HG03280 (cell line): ENCODE measurements at regions not wholly inside any gene's neighbourhood (a gene's known extent, or its start where the extent isn't known, plus 50 kb on each side); places are given as distances from the start of the nearest gene placed in this dataset.
"Not testable (repeated sequence)": the region's sequence is repeated elsewhere in the genome, so short reads cannot be mapped to it uniquely, and the experiment has no call there.

Experiments used
- ATAC-seq: cut with Tn5 transposase; IDR thresholded peaks from one replicate; pipeline ENCODE4 v1.9.1; 2021; ENCODE audit warnings: mild to moderate bottlenecking, moderate library complexity; ENCODE audit not compliant: unreplicated experiment

- ATAC-seq, result no peak
These were observed 599.6 kb upstream of the HS3ST1 start for GRCh38 chr4:12028258-12028657.

GRCh38 chr4:12022409-12022808, 593.7 kb upstream of the HS3ST1 start:
- ATAC-seq, result no peak

DNA sequence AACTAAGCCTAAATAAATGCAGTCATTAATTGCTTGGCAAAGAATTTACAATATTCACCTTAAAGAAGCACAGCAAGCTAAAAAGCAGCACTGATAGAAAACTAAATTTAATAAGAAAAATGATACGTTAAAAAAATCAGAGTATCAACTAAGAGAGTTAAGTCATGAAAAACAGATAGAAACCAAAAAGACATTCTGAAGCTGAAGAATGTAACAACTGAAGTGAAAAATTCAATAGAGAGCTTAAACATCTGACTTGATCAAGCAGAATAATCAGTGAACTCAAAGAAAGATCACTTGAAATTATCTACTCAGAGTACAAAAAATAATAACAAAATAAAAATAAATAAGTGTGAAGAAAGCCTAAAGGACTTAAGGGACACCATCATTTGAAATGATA, 588.0 kb upstream of the HS3ST1 start:
- no peak for ATAC-seq

GRCh38 chr4:12005471-12005870, 576.8 kb upstream of the HS3ST1 start:
- no peak for ATAC-seq

GRCh38 chr4:11996581-11996980, 567.9 kb upstream of the HS3ST1 start:
- not testable (repeated sequence) for ATAC-seq

DNA sequence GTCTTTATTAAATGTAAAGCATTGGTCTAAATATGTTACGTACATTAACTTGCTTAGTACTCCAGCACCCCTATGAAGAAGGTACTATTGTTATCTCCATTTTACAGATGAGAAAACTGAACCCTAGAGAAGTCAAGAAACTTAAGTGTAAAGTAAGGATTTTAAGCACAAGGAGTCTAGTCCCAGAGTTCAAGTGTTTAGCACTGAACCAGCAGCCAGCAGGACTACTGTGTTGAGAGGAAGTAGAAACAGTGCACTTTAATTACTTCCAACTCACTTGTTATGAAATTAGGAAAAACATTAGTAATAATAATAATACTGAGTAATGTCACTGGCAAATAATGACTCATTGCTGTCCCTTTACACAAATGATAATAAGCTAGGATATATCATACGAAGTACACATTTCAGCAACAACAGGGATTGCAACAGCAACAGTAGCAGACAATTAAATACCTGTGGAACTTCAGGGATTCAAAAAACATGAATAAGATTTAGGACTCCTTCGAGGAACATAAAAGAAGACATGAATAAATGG, 548.1 kb upstream of the HS3ST1 start:
- ATAC-seq, result no peak

- ATAC-seq, result no peak
These were observed 544.6 kb upstream of the HS3ST1 start for GRCh38 chr4:11973270-11973669.

- ATAC-seq, result no peak
These were observed 542.1 kb upstream of the HS3ST1 start for GRCh38 chr4:11970754-11971153.

DNA sequence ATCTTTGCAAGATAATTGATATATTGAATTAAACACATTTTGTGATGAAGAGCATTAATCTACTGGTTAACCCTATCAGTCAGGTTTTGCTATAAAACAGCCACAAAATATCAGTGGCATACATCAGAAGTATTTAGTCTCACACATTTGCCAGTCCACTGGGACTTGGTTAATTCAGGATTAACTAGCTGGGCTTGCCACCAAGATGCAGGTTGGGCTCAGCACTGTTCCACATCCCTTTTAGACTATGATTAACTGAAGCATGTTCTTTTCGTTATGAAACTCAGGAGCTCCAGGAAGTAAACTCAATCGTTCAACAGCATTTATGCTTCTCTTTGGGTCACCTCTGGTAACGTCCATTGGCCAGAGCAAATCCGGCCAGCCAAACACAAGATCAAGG, 538.1 kb upstream of the HS3ST1 start:
- no peak for ATAC-seq

GRCh38 chr4:11954093-11954492, 525.4 kb upstream of the HS3ST1 start:
- no peak for ATAC-seq

GRCh38 chr4:11949355-11949754, 520.7 kb upstream of the HS3ST1 start:
- ATAC-seq, result no peak

- not testable (repeated sequence) for ATAC-seq
These were observed 518.9 kb upstream of the HS3ST1 start for GRCh38 chr4:11947629-11948028.

GRCh38 chr4:11937941-11938340, 509.2 kb upstream of the HS3ST1 start:
- no peak for ATAC-seq

GRCh38 chr4:11931266-11931820, 502.6 kb upstream of the HS3ST1 start:
- no peak for ATAC-seq

- ATAC-seq, result no peak
These were observed 500.4 kb upstream of the HS3ST1 start for GRCh38 chr4:11929080-11929479.

DNA sequence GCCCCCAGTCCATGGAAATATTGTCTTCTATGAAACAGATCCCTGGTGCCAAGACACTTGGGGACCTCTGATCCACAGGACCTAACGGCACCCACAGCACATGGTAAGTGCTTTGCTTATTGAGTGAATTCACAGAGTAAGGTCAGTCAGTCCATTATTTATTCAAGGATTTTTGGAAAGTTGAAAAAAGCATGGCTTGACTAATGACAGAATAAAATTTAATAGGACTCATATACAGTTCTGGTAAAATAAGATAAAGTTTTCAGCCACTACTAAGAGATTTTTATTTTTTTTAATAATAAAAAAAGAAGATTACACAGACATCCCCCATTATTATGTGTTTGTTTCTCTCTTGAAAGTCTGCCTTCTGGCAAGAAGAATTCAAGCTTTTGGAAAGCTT, 490.6 kb upstream of the HS3ST1 start:
- ATAC-seq, result no peak

DNA sequence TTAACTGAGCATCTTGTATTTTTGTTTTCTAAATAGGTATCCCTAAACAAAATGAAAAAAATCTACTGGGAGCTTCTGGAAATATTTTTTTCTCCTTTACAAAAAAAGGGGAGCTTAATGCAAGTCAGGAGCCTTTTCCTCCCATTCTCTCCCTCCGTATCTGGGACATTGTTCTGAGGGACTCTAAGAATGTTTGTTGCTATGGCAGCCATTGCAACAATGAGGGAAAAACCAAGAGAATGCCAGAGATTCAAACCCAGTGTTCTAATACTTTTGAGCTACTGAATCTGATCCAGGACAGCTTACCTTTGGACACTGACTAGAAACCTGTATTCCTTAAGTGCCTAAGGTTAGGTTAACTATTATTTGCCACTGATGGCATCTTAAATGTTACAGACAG, 485.7 kb upstream of the HS3ST1 start:
- no peak for ATAC-seq

DNA sequence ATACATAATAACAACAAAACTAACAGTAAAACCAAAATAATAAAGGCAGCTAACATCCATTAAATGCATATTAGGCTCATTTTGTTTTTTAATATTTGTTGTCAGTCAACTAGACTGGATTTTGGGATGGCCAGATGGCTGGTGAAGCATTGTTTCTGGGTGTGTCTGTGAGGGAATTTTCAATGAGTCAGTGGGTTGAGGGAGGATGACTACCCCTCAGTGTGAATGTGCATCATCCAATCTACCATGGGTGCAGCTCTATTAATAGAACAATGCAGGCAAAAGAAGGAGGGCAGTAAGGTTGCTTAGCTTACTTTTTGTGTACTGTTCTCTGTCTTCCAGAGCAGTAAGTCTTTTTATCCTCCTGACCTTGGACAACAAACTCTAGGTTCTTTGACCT, 484.2 kb upstream of the HS3ST1 start:
- no peak for ATAC-seq

DNA sequence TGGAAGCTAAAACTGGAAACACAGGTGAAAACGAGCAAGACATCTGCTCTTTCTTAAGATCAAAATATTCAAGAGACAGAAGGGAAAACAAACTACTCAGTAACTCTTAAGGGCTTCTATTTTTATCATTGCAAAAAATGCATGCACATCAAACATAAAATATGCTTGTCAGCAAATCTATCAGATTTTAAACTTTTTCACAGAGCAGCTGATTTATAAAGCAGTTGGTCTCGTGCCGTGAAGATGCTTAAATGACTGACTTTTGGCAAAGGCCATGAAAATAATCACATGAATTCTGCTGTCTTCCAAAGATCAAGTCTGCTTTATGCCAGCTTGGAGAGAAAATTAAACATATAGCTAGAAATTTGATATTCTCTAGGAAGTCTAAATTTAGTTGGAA, 482.1 kb upstream of the HS3ST1 start:
- ATAC-seq, result no peak

DNA sequence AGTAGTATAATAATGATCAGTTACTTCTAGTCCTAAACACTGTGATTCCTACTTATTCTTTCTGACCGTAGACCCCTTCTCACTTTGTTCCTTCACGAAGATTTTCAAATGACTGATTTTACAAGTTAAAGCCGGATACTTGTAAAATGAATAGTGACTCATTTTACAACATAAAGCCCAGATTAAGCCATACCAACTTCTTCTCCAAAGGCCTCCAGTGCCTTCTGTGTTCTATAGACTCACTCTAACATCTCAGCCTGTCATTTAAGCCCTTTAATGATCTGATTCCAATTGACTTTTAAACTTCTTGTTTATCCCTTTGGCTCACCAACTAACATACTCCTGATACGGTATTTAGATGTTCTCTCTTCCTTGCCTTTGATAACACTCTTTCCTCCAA, 480.0 kb upstream of the HS3ST1 start:
- no peak for ATAC-seq

- ATAC-seq, result no peak
These were observed 479.5 kb upstream of the HS3ST1 start for GRCh38 chr4:11908205-11908604.

DNA sequence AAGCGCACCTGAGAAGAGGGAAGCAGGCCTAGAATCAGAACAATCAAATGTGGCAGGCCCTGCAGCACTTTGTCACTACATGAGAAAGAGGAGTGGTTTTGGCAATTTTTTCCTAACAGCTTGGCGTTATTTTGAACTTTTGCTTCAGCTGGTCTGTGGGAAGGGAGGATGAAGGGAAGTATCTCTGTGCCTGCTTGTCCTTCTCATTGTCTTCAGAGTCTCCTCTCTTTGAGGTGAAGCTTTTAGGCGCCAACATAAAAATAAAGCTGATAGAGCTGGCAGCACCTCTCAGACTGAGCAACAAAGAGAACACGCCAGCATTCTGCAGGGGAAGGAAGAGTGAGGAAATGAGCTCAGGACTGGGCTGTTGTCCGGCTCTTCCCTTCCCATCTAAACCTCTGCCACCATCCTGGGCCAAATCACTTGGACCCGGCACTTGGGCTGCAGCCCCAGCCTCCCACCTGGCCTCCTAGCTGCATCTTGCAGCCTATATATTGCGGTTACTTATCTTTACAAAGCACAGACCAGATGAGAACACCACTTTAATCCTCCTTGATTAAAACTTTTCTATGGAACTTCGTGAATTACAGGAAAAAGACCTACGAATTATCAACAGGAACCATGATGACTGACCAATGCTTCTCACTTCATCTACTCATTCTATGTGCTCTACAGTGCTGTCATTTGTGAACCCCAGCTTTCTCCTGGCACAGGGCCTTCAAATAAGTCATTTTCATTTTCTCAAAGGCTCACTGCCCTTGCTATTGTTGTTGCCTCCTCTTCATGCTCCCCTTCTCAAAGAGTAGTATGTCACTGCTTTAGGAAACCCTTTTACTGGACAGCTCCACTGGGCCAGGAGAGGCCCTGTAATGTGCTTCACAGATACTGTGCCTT, 476.4 kb upstream of the HS3ST1 start:
- no peak for ATAC-seq
